Calu3 (cell line): ENCODE measurements at regions not wholly inside any gene's neighbourhood (a gene's known extent, or its start where the extent isn't known, plus 50 kb on each side); places are given as distances from the start of the nearest gene placed in this dataset.
"Not testable (repeated sequence)": the region's sequence is repeated elsewhere in the genome, so short reads cannot be mapped to it uniquely, and the experiment has no call there.

Experiments used
- BruUV-seq: library from RNA; stranded (reverse); fragments of 400-500 nt; replicated peaks from 2 replicates; lab custom pipeline; 2021; lab: Mats Ljungman, UMichigan
- CTCF ChIA-PET: fragments of 300-600 bp; sonication (Branson Sonifier 250); formaldehyde crosslinking; loops from one replicate; lab custom pipeline; 2022; ENCODE audit warnings: antibody characterized with exemption; lab: Charles Lee
- DNase-seq: peaks from one replicate; pipeline ENCODE4 v3.0.0; 2022
- H3K27ac Mint-ChIP-seq: one replicate; pipeline ENCODE4 v1.8.0; 2022; ENCODE audit warnings: mixed read lengths; ENCODE audit not compliant: unreplicated experiment
- H3K27me3 Mint-ChIP-seq: one replicate; pipeline ENCODE4 v1.8.0; 2022; ENCODE audit warnings: mixed read lengths; ENCODE audit not compliant: unreplicated experiment
- H3K36me3 Mint-ChIP-seq: one replicate; pipeline ENCODE4 v1.8.0; 2022; ENCODE audit warnings: mild to moderate bottlenecking, moderate library complexity, mixed read lengths; ENCODE audit not compliant: insufficient read depth, unreplicated experiment
- H3K4me1 Mint-ChIP-seq: one replicate; pipeline ENCODE4 v1.8.0; 2022; ENCODE audit warnings: mild to moderate bottlenecking, low read depth, mixed read lengths; ENCODE audit not compliant: unreplicated experiment
- H3K4me3 Mint-ChIP-seq: one replicate; pipeline ENCODE4 v1.8.0; 2022; ENCODE audit warnings: mild to moderate bottlenecking, low read depth, moderate library complexity, mixed read lengths; ENCODE audit not compliant: unreplicated experiment
- H3K9me3 Mint-ChIP-seq: one replicate; pipeline ENCODE4 v1.8.0; 2022; ENCODE audit warnings: low read depth, mixed read lengths; ENCODE audit not compliant: unreplicated experiment
- CTCF ChIP-seq: fragments of 200-600 bp; IDR thresholded peaks from one replicate; pipeline ENCODE4 v1.8.0; 2022; ENCODE audit warnings: antibody characterized with exemption; ENCODE audit not compliant: unreplicated experiment
- intact Hi-C: fragments of 100-400 bp; cut with micrococcal nuclease; formaldehyde crosslinking; loops from one replicate; pipeline ENCODE4 v1.10.0; 2022; ENCODE audit not compliant: unreplicated experiment

- Mint-ChIP-seq H3K9me3 (peaks cover 18% of the 10 kb centered on the region), H3K27ac (no peak overlapping the region), H3K4me1 (no peaks in the 10 kb centered on the region), H3K4me3 (no peak overlapping the region), H3K36me3 (no peaks in the 10 kb centered on the region), H3K27me3 (no peaks in the 10 kb centered on the region)
- no peak for TF ChIP-seq CTCF
- CTCF ChIA-PET: interaction anchor here (1.0 kb wide), 1 partner anchor 16 kb away, joined by 3 read pairs; no protein-coding TSS in a partner anchor
- intact Hi-C loops: no loop called here
- no TSS peak for BruUV-seq
- no peak for DNase-seq
These were observed 748.4 kb upstream of the NRXN1 start for GRCh38 chr2:51780353-51780752.

- BruUV-seq, DNase-seq, H3K4me1 Mint-ChIP-seq, intact Hi-C loops, H3K36me3 Mint-ChIP-seq, H3K27me3 Mint-ChIP-seq, CTCF ChIA-PET, H3K4me3 Mint-ChIP-seq, H3K27ac Mint-ChIP-seq: not testable (repeated sequence)
- peaks cover 15% of the 10 kb centered on the region for H3K9me3 Mint-ChIP-seq
These were observed 747.8 kb upstream of the NRXN1 start for GRCh38 chr2:51779723-51780122.

- Mint-ChIP-seq H3K4me1 (no peaks in the 10 kb centered on the region), H3K27ac (no peak overlapping the region), H3K36me3 (no peaks in the 10 kb centered on the region), H3K9me3 (peaks cover 13% of the 10 kb centered on the region), H3K4me3 (no peak overlapping the region), H3K27me3 (no peaks in the 10 kb centered on the region)
- no peak for DNase-seq
- TF ChIP-seq CTCF: no peak
- no TSS peak for BruUV-seq
- intact Hi-C loops: no loop called here
- CTCF ChIA-PET: no interaction called here
These were observed 746.9 kb upstream of the NRXN1 start for GRCh38 chr2:51778806-51779205.

GRCh38 chr2:51774606-51775005 lies 742.7 kb upstream of the NRXN1 start:
- not testable (repeated sequence) for H3K4me1 Mint-ChIP-seq

GRCh38 chr2:51760441-51760840 lies 728.5 kb upstream of the NRXN1 start:
- intact Hi-C loops: no loop called here
- Mint-ChIP-seq H3K27me3 (no peaks in the 10 kb centered on the region), H3K27ac (no peak overlapping the region), H3K9me3 (peaks cover 6% of the 10 kb centered on the region), H3K4me1 (no peaks in the 10 kb centered on the region), H3K4me3 (no peak overlapping the region), H3K36me3 (no peaks in the 10 kb centered on the region)
- CTCF ChIA-PET: no interaction called here
- no TSS peak for BruUV-seq
- TF ChIP-seq CTCF: no peak
- no peak for DNase-seq

More at GRCh38 chr2:51774606-51775005, 742.7 kb upstream of the NRXN1 start:
- H3K4me3 Mint-ChIP-seq, BruUV-seq, H3K27ac Mint-ChIP-seq, H3K27me3 Mint-ChIP-seq, CTCF ChIA-PET, H3K36me3 Mint-ChIP-seq, DNase-seq, intact Hi-C loops: not testable (repeated sequence)
- H3K9me3 Mint-ChIP-seq: peaks cover 21% of the 10 kb centered on the region
